ENCODE measurements at regions not wholly inside any gene's neighbourhood (a gene's known extent, or its start where the extent isn't known, plus 50 kb on each side); places are given as distances from the start of the nearest gene placed in this dataset.
"Not testable (repeated sequence)": the region's sequence is repeated elsewhere in the genome, so short reads cannot be mapped to it uniquely, and the experiment has no call there.

GRCh38 chr11:97722065-97722464 lies 1298.7 kb upstream of the CNTN5 start:
- in situ Hi-C loops (cut with HindIII; ENCODE audit: low sequenced_read_pairs) = no loop called here

GRCh38 chr11:97722721-97723120 lies 1298.0 kb upstream of the CNTN5 start:
- in situ Hi-C loops (cut with HindIII; ENCODE audit: low sequenced_read_pairs) = no loop called here

- in situ Hi-C loops (cut with HindIII; ENCODE audit: low sequenced_read_pairs) = no loop called here
Observed at GRCh38 chr11:97729546-97730272, 1291.0 kb upstream of the CNTN5 start.

DNA sequence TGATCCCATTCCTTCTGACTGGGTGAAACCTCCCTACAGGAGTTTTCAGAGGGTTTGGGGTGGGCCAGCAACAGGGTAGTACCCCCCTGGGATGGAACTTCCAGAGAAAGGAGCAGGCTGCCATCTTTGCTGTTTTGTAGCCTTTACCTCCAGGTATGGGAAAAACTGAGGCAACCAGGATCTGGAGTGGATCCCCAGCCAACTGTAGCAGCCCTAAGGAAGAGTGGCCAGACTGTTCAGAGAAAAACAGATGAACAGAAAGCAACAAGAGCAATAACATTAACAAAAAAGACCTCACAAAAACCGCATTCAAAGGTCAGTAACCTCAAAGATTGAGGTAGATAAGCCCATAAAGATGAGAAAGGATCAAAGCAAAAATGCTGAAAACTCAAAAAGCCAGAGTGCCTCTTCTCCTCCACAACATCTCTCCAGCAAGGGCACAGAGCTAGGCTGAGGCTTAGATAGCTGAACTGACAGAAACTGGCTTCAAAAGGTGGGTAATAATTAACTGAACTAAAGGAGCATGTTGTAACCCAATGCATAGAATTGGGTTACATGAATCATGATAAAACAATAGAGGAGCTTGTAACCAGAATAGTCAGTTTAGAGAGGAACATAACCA lies 1288.6 kb upstream of the CNTN5 start:
- in situ Hi-C loops (cut with HindIII; ENCODE audit: low sequenced_read_pairs) = no loop called here

GRCh38 chr11:97738751-97739150 lies 1282.0 kb upstream of the CNTN5 start:
- in situ Hi-C loops (cut with HindIII; ENCODE audit: low sequenced_read_pairs) = no loop called here

DNA sequence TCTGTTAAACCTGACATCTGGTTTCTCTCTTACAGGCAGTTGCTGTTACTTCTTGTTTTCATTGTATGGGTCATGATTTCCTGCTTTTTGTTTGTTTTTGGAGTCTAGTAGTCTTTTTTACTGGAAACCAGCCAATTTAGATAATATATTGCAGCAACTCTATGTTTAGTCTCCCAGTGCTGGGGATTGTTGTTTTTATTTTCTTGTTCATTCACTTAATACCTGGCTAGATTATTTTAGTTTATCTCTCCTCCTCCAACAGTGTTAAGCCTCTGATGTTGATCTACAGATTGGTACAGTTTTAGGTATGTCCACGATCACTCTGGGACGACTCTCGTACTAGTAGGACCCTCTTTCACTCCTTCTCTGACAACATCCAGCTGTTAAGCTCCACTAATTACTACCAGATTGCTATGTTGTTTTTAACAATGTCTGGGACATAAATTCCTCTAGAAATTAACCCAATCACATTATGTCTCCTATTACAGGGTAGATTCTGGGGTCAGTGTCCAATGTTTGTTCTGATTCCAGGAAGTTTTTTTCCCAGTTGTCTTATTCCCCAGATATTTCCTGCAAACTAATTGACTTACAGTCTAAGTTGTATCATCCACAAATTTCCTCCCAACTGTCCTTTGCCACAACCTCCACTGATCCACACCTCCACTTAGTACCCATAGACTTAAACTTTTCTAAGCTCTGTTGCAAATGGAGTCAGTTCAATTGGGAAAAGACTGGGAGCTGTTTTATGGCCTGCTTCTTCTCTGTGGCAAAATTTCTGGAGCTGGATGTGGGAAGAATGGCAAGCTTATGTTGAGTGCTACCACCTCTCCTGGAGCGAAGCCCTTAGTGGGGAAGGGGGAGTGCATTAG lies 1280.6 kb upstream of the CNTN5 start:
- in situ Hi-C loops (cut with HindIII; ENCODE audit: low sequenced_read_pairs) = no loop called here

- in situ Hi-C loops (cut with HindIII; ENCODE audit: low sequenced_read_pairs) = no loop called here
Observed at GRCh38 chr11:97740801-97741151, 1280.0 kb upstream of the CNTN5 start.

DNA sequence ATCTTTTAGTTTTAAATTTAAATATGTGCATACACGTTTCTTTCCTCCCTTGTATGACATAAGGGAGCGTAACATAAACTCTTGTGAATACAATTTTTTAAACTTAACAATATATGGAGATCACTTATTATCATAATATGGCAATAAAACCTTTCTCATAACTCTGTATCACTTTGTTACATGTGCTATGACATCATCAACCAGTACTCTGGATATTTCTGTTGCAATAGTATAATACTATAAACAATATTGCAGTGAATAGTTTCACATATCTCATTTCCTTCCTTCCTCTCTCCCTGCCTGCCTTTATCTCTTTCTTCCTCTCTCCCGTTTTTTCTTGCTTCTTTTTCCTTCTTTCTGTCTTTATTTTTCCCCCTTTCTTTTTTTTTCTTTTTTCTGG lies 1278.0 kb upstream of the CNTN5 start:
- in situ Hi-C loops (cut with HindIII; ENCODE audit: low sequenced_read_pairs) = no loop called here

GRCh38 chr11:97743205-97743742 lies 1277.5 kb upstream of the CNTN5 start:
- in situ Hi-C loops (cut with HindIII; ENCODE audit: low sequenced_read_pairs) = no loop called here

- in situ Hi-C loops (cut with HindIII; ENCODE audit: low sequenced_read_pairs) = no loop called here
Observed at GRCh38 chr11:97745515-97746050, 1275.2 kb upstream of the CNTN5 start.

DNA sequence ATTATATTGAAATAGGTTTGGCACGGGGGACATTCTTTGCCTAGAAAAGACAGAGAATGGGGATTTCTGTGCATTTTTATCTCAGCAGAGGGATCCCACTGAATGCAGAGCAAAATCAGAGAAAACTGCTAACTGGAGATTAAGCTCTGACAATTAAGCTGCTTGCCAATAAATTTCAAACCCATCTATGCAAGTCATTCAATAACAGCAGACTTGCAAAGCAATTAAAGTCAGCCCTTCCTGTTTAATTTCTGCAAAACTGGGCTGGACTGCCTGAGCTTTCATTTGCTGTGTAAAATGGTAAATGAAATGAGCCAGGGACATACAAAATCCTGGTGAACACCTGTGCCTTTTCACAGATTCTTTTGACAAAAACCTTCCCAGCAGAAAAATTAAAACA lies 1273.9 kb upstream of the CNTN5 start:
- in situ Hi-C loops (cut with HindIII; ENCODE audit: low sequenced_read_pairs) = no loop called here

- in situ Hi-C loops (cut with HindIII; ENCODE audit: low sequenced_read_pairs) = no loop called here
Observed at GRCh38 chr11:97751405-97751804, 1269.3 kb upstream of the CNTN5 start.

DNA sequence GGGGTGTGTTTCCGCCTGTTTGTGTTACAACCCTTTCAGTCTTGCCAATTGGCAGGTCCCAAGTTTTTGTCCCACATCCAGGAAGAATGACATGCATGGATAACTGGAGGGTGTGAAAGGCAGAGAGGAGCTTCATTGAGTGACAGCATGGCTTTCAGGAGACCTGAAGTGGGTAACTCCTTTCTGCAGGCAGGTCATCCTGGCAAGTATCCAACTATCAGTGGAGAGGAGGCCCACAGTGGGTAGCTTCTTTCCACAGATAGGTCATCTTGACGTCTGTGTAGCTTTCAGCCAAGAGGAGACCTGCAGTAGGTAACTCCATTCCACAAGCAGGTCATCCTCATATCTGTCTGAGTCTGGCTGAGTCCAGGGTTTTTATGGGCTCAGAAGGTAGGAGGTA lies 1268.8 kb upstream of the CNTN5 start:
- in situ Hi-C loops (cut with HindIII; ENCODE audit: low sequenced_read_pairs) = no loop called here

DNA sequence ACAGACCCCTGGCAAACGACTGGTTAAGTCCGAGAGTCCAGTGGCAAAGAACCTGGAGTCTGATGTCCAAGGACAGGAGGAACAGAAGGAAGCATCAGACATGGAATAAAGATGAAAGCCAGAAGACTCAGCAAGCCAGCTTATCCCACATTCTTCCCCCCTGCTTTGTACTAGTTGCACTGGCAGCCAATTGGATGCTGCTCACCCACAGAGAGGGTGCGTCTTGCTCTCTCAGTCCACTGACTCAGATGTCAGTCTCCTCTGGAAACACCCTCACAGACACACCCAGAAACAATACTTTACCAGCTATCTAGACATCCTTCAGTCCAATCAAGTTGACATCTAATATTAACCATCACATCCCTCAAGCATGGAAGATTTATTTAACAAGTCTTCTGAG lies 1265.8 kb upstream of the CNTN5 start:
- in situ Hi-C loops (cut with HindIII; ENCODE audit: low sequenced_read_pairs) = no loop called here

- in situ Hi-C loops (cut with HindIII; ENCODE audit: low sequenced_read_pairs) = no loop called here
Observed at GRCh38 chr11:97756571-97757335, 1264.0 kb upstream of the CNTN5 start.

- in situ Hi-C loops (cut with HindIII; ENCODE audit: low sequenced_read_pairs) = no loop called here
Observed at GRCh38 chr11:97761175-97761574, 1259.6 kb upstream of the CNTN5 start.

GRCh38 chr11:97764193-97764592 lies 1256.6 kb upstream of the CNTN5 start:
- in situ Hi-C loops (cut with HindIII; ENCODE audit: low sequenced_read_pairs) = no loop called here

GRCh38 chr11:97764605-97765004 lies 1256.1 kb upstream of the CNTN5 start:
- in situ Hi-C loops (cut with HindIII; ENCODE audit: low sequenced_read_pairs) = no loop called here

DNA sequence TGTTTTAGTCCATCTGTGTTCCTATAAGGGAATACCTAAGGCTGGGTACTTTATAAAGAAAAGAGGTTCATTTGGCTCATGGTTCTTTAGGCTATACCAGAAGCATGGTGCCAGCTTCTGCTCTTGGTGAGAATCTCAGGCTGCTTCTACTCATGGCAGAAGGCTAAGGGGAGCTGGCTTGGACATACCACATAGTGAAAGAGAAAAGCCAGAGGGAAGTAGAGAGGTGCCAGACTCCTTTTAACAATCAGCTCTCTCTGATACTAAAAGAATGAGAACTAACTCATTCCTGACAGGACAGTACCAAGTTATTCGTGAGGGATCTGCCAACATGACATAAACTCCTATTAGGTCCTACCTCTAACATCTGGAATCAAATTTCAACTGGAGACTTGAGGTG lies 1250.2 kb upstream of the CNTN5 start:
- in situ Hi-C loops (cut with HindIII; ENCODE audit: low sequenced_read_pairs) = no loop called here

DNA sequence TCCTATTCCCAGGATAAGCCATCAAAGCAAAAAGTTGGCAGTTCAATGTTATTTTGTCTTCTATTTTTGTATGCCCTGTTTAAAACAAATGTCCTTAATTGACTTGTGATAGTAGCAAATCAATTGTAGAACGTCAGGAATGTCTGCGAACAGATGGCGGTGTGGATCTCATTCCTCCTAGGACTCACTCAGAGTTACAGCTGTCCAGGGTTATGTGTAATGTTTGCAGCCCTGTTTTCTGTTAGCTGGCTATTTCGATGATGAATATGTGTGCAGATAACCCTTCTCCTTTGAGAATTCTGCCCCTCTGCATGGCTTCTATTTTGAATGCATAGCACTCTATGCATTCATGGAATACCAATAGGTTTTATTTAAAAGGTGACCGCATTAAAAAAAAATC lies 1248.0 kb upstream of the CNTN5 start:
- in situ Hi-C loops (cut with HindIII; ENCODE audit: low sequenced_read_pairs) = no loop called here

- in situ Hi-C loops (cut with HindIII; ENCODE audit: low sequenced_read_pairs) = not testable (repeated sequence)
Observed at GRCh38 chr11:97784388-97784787, 1236.4 kb upstream of the CNTN5 start.

Measured in DLD1 (cell line).